Large intestine (tissue), 3 donors: ENCODE measurements at regions not wholly inside any gene's neighbourhood (a gene's known extent, or its start where the extent isn't known, plus 50 kb on each side); places are given as distances from the start of the nearest gene placed in this dataset.

ENCODE experiments used
- DNase-seq, 2 donors: peaks; one replicate each; pipeline versions ENCODE4 v3.0.0 to v3.0.0-alpha.2; 2013
- H3K27ac ChIP-seq: one replicate; pipeline ENCODE4 v1.5.1; 2013; ENCODE audit warnings: low read length
- H3K27me3 ChIP-seq: 2 replicates; pipeline ENCODE4 v1.6.1; 2013; ENCODE audit warnings: low read length; ENCODE audit not compliant: control insufficient read depth, insufficient read depth
- H3K36me3 ChIP-seq: 2 replicates; pipeline ENCODE4 v1.6.1; 2013; ENCODE audit warnings: low read length; ENCODE audit not compliant: control insufficient read depth, insufficient read depth
- H3K4me1 ChIP-seq: one replicate; pipeline ENCODE4 v1.6.1; 2013; ENCODE audit warnings: low read length; ENCODE audit not compliant: control insufficient read depth, insufficient read depth
- H3K4me3 ChIP-seq: one replicate; pipeline ENCODE4 v1.5.1; 2013; ENCODE audit warnings: low read length
- H3K9me3 ChIP-seq: one replicate; pipeline ENCODE4 v1.6.1; 2013; ENCODE audit warnings: mild to moderate bottlenecking, low read depth, low read length, moderate library complexity; ENCODE audit not compliant: control insufficient read depth
- WGBS: methylation state at CpG from one replicate; pipeline ENCODE4 v1.1.5; 2013; ENCODE audit warnings: low lambda C conversion rate; ENCODE audit not compliant: insufficient coverage; 5-methylcytosine and 5-hydroxymethylcytosine counted together

DNA sequence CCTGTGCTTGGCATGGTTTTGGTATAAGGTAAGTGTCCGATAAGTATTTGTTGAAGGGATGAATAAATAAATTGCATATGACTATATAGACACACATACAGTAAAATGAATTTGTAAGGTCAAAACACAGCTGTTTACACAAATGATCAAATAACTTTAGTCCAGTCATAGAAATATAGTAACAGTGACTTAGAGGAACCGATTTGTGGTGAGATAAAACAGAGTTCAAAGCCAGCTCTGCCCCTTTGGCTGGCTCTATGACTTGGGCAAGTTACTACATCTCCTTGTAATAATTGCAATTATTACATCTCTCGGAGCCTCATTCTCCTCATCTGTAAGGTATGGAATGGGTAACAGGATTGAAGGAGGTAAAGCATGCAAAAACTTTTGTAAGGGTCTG is 384.0 kb downstream of the PLK2 start:
- H3K9me3 ChIP-seq, result no peaks in the 10 kb centered on the region
- H3K36me3 ChIP-seq, result no peaks in the 10 kb centered on the region
- H3K27me3 ChIP-seq, result no peaks in the 10 kb centered on the region
- no peak overlapping the region for H3K4me3 ChIP-seq
- H3K4me1 ChIP-seq, result no peaks in the 10 kb centered on the region
- WGBS, result no CpG with 5 or more reads among the region's 3 CpGs
- no peak for DNase-seq
- H3K27ac ChIP-seq, result no peak overlapping the region

DNA sequence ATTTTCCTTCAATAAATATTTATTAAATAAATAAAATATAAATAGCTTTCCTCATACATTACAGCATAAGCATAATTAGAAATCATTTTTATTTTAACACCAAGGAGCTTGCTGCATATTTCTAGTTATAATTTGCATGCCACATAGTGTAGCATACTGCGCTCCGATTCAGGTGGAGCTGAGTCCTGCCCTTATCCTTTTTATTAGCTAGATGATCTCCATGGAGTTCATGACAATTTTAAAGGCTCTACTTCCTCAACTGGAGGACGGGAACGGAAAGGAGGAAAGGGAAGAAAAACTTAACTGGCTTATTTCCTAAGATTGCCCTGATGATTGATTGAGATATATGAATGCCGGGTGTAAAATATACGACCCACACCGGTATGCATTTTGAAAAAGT is 385.2 kb downstream of the PLK2 start:
- Histone ChIP-seq H3K36me3 (no peaks in the 10 kb centered on the region), H3K4me1 (no peaks in the 10 kb centered on the region), H3K9me3 (no peaks in the 10 kb centered on the region), H3K27ac (no peak overlapping the region), H3K27me3 (no peaks in the 10 kb centered on the region), H3K4me3 (no peak overlapping the region)
- no peak for DNase-seq
- WGBS, result 89% methylated on average over 3 of the region's 7 CpGs

DNA sequence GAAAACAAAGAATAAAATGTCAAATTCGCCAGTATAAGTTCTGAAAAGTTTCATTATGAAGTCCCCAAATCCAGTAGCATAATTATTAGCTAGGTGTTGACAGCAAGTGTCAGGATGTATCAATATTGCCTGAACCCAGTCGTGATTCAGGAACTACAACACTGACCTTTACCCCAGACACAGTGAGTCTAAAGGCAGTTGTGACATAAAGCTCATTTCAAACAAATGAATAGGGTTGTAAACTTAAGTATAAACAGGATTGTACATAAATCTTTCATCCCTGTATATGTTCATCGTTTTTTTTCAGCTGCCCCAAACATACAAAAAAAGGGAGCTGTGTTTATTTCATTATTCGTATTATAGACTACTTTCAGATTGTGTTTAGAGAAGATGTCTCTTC is 385.7 kb downstream of the PLK2 start:
- Histone ChIP-seq H3K27ac (no peak overlapping the region), H3K4me1 (no peaks in the 10 kb centered on the region), H3K27me3 (no peaks in the 10 kb centered on the region), H3K36me3 (no peaks in the 10 kb centered on the region), H3K4me3 (no peak overlapping the region), H3K9me3 (peaks cover 2% of the 10 kb centered on the region)
- no peak for DNase-seq
- no CpG with 5 or more reads among the region's 4 CpGs for WGBS

DNA sequence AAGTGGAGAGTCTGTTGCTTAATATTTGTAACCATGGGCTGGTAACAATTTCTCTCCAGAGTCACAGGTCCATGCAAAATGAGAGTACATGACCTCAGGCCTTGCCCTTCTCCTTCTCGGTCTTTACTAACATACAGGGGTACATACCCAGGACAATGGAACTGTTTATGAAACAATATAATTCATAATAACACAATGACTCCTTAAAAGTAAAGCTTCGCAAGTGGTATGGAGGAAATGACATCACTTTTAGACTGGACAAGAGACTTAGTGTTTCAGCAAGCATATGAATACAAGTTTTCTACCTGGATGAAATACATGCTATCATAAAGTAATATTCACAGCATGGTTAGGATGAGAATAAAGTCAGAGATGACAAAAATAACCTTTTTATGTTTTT is 386.6 kb downstream of the PLK2 start:
- Histone ChIP-seq H3K27me3 (no peaks in the 10 kb centered on the region), H3K4me3 (no peak overlapping the region), H3K4me1 (no peaks in the 10 kb centered on the region), H3K9me3 (peaks cover 5% of the 10 kb centered on the region), H3K36me3 (no peaks in the 10 kb centered on the region), H3K27ac (no peak overlapping the region)
- WGBS, result 94% methylated on average over 2 of the region's 2 CpGs
- DNase-seq, result no peak

- DNase-seq, result no peak
- Histone ChIP-seq H3K4me1 (no peaks in the 10 kb centered on the region), H3K27me3 (no peaks in the 10 kb centered on the region), H3K36me3 (no peaks in the 10 kb centered on the region), H3K4me3 (no peak overlapping the region), H3K27ac (no peak overlapping the region), H3K9me3 (peaks cover 5% of the 10 kb centered on the region)
- WGBS, result 80% methylated on average over 1 of the region's 6 CpGs
Measured at GRCh38 chr5:58072300-58072965, 387.5 kb downstream of the PLK2 start.

GRCh38 chr5:58071566-58071965 is 388.3 kb downstream of the PLK2 start:
- Histone ChIP-seq H3K4me3 (no peak overlapping the region), H3K27me3 (no peaks in the 10 kb centered on the region), H3K27ac (no peak overlapping the region), H3K36me3 (no peaks in the 10 kb centered on the region), H3K9me3 (peaks cover 5% of the 10 kb centered on the region), H3K4me1 (no peaks in the 10 kb centered on the region)
- DNase-seq, result no peak
- WGBS, result 40% methylated on average over 1 of the region's 4 CpGs

- H3K27me3 ChIP-seq, result no peaks in the 10 kb centered on the region
- 0% methylated on average over 1 of the region's 4 CpGs for WGBS
- H3K27ac ChIP-seq, result no peak overlapping the region
- DNase-seq, result no peak
- H3K36me3 ChIP-seq, result no peaks in the 10 kb centered on the region
- no peaks in the 10 kb centered on the region for H3K4me1 ChIP-seq
- H3K4me3 ChIP-seq, result no peak overlapping the region
- peaks cover 5% of the 10 kb centered on the region for H3K9me3 ChIP-seq
Measured at GRCh38 chr5:58069846-58070245, 390.0 kb downstream of the PLK2 start.

- DNase-seq, result no peak
- WGBS, result no CpG with 5 or more reads among the region's 31 CpGs
- H3K4me1 ChIP-seq, result no peaks in the 10 kb centered on the region
Measured at GRCh38 chr5:58069016-58069705, 390.7 kb downstream of the PLK2 start.

DNA sequence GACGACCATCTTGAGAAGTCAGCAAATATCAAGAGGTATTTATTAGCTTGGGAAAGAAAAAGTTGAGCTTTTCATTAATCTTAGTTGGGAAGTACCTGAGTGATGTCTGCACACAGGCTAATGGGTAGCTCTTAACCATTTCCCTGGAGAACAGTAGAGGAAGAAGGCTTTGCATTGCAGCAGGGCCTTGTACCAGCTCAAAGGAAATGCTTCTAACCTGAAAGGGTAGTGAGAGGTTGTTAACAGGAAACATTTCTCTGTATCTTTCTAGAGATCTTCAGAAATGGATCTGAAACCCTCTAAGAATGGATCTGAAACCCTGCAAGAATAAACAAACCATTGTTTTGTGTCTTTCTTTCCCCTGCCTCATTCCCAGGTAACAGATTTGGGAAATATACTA is 393.3 kb downstream of the PLK2 start:
- DNase-seq, result no peak
- Histone ChIP-seq H3K27me3 (no peaks in the 10 kb centered on the region), H3K4me1 (no peaks in the 10 kb centered on the region), H3K4me3 (no peak overlapping the region), H3K9me3 (peaks cover 5% of the 10 kb centered on the region), H3K27ac (no peak overlapping the region), H3K36me3 (no peaks in the 10 kb centered on the region)
- WGBS, result 86% methylated on average over 1 of the region's 1 CpG

More at GRCh38 chr5:58069016-58069705, 390.7 kb downstream of the PLK2 start:
- peaks cover 5% of the 10 kb centered on the region for H3K9me3 ChIP-seq
- H3K27me3 ChIP-seq, result no peaks in the 10 kb centered on the region
- no peak overlapping the region for H3K27ac ChIP-seq
- H3K4me3 ChIP-seq, result no peak overlapping the region
- no peaks in the 10 kb centered on the region for H3K36me3 ChIP-seq

DNA sequence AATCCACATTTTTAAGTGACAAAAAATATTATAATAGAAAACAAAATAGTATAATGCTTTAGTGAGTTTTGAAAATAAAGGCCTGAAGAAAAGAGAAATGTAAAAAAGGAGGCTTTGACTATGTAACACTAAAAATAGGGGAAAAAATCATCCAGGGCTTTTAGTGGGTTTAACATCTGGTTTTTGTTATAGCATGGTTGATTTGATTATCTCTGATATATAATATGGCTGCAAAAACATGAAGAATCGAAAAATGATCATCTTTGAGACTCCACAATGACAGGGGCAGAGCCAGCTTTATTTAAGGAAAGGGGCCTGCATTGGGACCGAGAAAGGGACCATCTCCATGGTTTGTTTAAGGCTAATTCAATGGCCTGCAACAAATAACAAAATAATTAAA is 393.8 kb downstream of the PLK2 start:
- Histone ChIP-seq H3K27ac (no peak overlapping the region), H3K4me1 (no peaks in the 10 kb centered on the region), H3K36me3 (no peaks in the 10 kb centered on the region), H3K4me3 (no peak overlapping the region), H3K27me3 (no peaks in the 10 kb centered on the region), H3K9me3 (peaks cover 5% of the 10 kb centered on the region)
- no peak for DNase-seq
- WGBS, result 83% methylated on average over 1 of the region's 2 CpGs

DNA sequence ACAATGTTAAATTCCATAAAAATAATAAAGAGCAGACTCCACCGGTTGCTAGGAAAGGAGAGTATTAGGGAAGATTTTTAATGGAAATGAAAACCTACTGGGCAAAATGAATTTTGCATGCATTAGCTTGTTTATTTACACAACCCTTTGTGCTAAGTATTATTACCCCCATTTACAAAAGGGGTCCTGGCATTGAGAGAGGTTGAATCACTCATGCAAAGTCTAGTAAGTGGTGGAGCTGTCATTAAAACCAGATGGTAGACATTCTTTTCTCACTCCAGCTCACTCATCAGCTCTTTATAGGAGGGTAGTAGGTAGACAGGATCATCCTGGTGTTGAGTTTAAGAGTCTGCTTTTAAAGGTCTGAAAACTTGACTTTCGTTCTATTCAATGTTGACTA is 395.1 kb downstream of the PLK2 start:
- H3K9me3 ChIP-seq, result peaks cover 5% of the 10 kb centered on the region
- no peaks in the 10 kb centered on the region for H3K27me3 ChIP-seq
- WGBS, result 63% methylated on average over 2 of the region's 2 CpGs
- H3K36me3 ChIP-seq, result no peaks in the 10 kb centered on the region
- H3K4me1 ChIP-seq, result no peaks in the 10 kb centered on the region
- DNase-seq, result no peak
- H3K27ac ChIP-seq, result no peak overlapping the region
- no peak overlapping the region for H3K4me3 ChIP-seq
